Panc1 (cell line): ENCODE measurements at regions not wholly inside any gene's neighbourhood (a gene's known extent, or its start where the extent isn't known, plus 50 kb on each side); places are given as distances from the start of the nearest gene placed in this dataset.

Source experiments
- ATAC-seq: fragments of 200-7000 bp; cut with Tn5 transposase; 2 replicates; pipeline ENCODE4 v1.9.1; 2020; ENCODE audit warnings: mild to moderate bottlenecking, moderate library complexity
- BruUV-seq: library from RNA; stranded (reverse); fragments of 400-500 nt; replicated peaks from 2 replicates; lab custom pipeline; 2021; lab: Mats Ljungman, UMichigan
- CTCF ChIA-PET: fragments of 300-600 bp; sonication (Branson Sonifier 250); formaldehyde crosslinking; loops from one replicate; lab custom pipeline; 2022; ENCODE audit warnings: antibody characterized with exemption; lab: Charles Lee
- POLR2A ChIA-PET: fragments of 300-600 bp; sonication (Branson Sonifier 250); formaldehyde crosslinking; loops from one replicate; lab custom pipeline; 2022; ENCODE audit warnings: antibody characterized with exemption; lab: Charles Lee
- DNase-seq: peaks from one replicate; pipeline ENCODE4 v3.0.0-alpha.2; 2010; ENCODE audit warnings: low read depth, low spot score
- H3K27ac ChIP-seq: 2 replicates; pipeline ENCODE4 v1.5.1; 2011; ENCODE audit warnings: mild to moderate bottlenecking, low read length, inconsistent platforms
- H3K27me3 ChIP-seq: fragments of 200-500 bp; sonication (Bioruptor generic); 2 replicates; pipeline ENCODE4 v1.6.0; 2014; ENCODE audit warnings: low read length, inconsistent platforms; ENCODE audit not compliant: control insufficient read depth, insufficient read depth
- H3K36me3 ChIP-seq: fragments of 200-500 bp; sonication (Bioruptor generic); 2 replicates; pipeline ENCODE4 v1.5.1; 2014; ENCODE audit warnings: inconsistent platforms, mild to moderate bottlenecking, low read length, moderate library complexity; ENCODE audit not compliant: control insufficient read depth, insufficient read depth
- H3K4me1 ChIP-seq: 2 replicates; pipeline ENCODE4 v1.5.1; 2011; ENCODE audit warnings: inconsistent platforms, mild to moderate bottlenecking, low read length, moderate library complexity; ENCODE audit not compliant: control insufficient read depth, insufficient read depth
- H3K4me3 ChIP-seq, 2 experiments: 2 replicates each; pipeline ENCODE4 v1.5.1; 2011 to 2012; ENCODE audit warnings: low read depth in 2 of 2, low read length in 2 of 2, mild to moderate bottlenecking in 2 of 2, inconsistent platforms in 1 of 2, moderate library complexity in 1 of 2
- H3K9me3 ChIP-seq: fragments of 200-500 bp; sonication (Bioruptor generic); 2 replicates; pipeline ENCODE4 v1.5.1; 2014; ENCODE audit warnings: low read depth, mild to moderate bottlenecking, inconsistent platforms, low read length, moderate library complexity; ENCODE audit not compliant: control insufficient read depth, insufficient read depth
- CTCF ChIP-seq: fragments of 450-650 bp; IDR thresholded peaks from 2 replicates; pipeline ENCODE4 v1.5.1; 2017; ENCODE audit warnings: mild to moderate bottlenecking
- POLR2AphosphoS5 ChIP-seq: IDR thresholded peaks from 2 replicates; pipeline ENCODE4 v1.6.1; 2012; ENCODE audit warnings: mild to moderate bottlenecking, low read depth, low read length, moderate library complexity
- SIN3A ChIP-seq: IDR thresholded peaks from 2 replicates; pipeline ENCODE4 v1.6.1; 2012; ENCODE audit warnings: low read depth, mild to moderate bottlenecking, low read length, moderate library complexity, borderline replicate concordance; ENCODE audit not compliant: insufficient read depth
- TCF7L2 ChIP-seq: IDR thresholded peaks from 2 replicates; pipeline ENCODE4 v1.6.1; 2011; ENCODE audit warnings: mild to moderate bottlenecking, low read depth, low read length, inconsistent platforms
- in situ Hi-C: cut with HindIII; loops from 2 replicates; pipeline ENCODE4 v1.10.0; 2016; ENCODE audit warnings: low sequenced_read_pairs, low pct_unique_long_range_greater_than_20kb
- intact Hi-C: fragments of 100-400 bp; cut with micrococcal nuclease; formaldehyde crosslinking; loops from one replicate; pipeline ENCODE4 v1.10.0; 2022; ENCODE audit not compliant: unreplicated experiment
- TF ChIP-seq, protein P1 (sequence below), 2 experiments: IDR thresholded peaks; 2 replicates each; pipeline ENCODE4 v1.6.1; 2011 to 2012; ENCODE audit warnings: low read depth in 2 of 2, control low read depth in 1 of 2, low read length in 1 of 2, mild to moderate bottlenecking in 1 of 2, moderate library complexity in 1 of 2; ENCODE audit not compliant: insufficient read depth in 1 of 2

DNA sequence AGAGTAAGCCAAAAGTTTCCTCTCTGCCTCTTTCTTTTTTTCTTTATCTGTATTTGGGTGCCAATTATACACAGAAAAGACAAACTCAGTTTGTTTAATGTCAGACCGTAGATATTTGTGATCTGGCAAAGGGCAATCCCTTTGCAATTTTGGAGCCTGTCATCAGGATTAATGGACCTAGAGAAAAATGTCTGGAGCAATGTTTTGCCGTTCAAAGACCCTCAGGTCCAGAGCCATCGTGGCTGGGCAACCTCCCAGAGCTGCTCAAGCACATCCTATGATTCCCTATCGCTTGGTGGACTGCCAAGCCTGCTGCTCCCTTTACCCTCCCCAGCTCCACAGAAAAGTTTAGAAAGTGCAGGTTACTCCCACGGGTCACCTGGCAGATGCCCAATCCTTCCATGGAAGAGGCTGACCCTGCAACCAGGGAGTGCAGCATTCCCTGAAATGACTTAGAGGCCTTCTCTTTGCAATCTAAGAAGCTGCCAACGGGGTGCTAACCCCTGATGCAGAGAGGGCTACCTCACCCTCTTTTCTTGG, 112.5 kb upstream of the NGF start:
- ATAC-seq (no peak), DNase-seq (no peak)
- ChIA-PET POLR2A (no interaction called here), CTCF (no interaction called here)
- no peaks in the 10 kb centered on the region for H3K4me1 ChIP-seq
- BruUV-seq, result no TSS peak
- no peak overlapping the region for H3K4me3 ChIP-seq
- no peak overlapping the region for H3K27ac ChIP-seq
- intact Hi-C loops (no loop called here), in situ Hi-C loops (no loop called here)
- TF ChIP-seq, protein P1, sequence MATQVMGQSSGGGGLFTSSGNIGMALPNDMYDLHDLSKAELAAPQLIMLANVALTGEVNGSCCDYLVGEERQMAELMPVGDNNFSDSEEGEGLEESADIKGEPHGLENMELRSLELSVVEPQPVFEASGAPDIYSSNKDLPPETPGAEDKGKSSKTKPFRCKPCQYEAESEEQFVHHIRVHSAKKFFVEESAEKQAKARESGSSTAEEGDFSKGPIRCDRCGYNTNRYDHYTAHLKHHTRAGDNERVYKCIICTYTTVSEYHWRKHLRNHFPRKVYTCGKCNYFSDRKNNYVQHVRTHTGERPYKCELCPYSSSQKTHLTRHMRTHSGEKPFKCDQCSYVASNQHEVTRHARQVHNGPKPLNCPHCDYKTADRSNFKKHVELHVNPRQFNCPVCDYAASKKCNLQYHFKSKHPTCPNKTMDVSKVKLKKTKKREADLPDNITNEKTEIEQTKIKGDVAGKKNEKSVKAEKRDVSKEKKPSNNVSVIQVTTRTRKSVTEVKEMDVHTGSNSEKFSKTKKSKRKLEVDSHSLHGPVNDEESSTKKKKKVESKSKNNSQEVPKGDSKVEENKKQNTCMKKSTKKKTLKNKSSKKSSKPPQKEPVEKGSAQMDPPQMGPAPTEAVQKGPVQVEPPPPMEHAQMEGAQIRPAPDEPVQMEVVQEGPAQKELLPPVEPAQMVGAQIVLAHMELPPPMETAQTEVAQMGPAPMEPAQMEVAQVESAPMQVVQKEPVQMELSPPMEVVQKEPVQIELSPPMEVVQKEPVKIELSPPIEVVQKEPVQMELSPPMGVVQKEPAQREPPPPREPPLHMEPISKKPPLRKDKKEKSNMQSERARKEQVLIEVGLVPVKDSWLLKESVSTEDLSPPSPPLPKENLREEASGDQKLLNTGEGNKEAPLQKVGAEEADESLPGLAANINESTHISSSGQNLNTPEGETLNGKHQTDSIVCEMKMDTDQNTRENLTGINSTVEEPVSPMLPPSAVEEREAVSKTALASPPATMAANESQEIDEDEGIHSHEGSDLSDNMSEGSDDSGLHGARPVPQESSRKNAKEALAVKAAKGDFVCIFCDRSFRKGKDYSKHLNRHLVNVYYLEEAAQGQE (IDR thresholded peaks at IDR 0.05; ENCODE audit: insufficient read depth in 1 of 2, low read depth in 2 of 2, low read length in 1 of 2), result no peak
- TF ChIP-seq TCF7L2 (no peak), CTCF (no peak), SIN3A (no peak), POLR2AphosphoS5 (no peak)
- H3K36me3 ChIP-seq, result no peaks in the 10 kb centered on the region
- H3K9me3 ChIP-seq, result no peaks in the 10 kb centered on the region
- no peaks in the 10 kb centered on the region for H3K27me3 ChIP-seq

GRCh38 chr1:115448282-115449044, 110.4 kb upstream of the NGF start:
- intact Hi-C loops, result no loop called here
- no peak overlapping the region for H3K4me3 ChIP-seq
- ATAC-seq, result no peak
- H3K27me3 ChIP-seq, result no peaks in the 10 kb centered on the region
- no TSS peak for BruUV-seq
- no peak for TF ChIP-seq POLR2AphosphoS5
- TF ChIP-seq TCF7L2, result no peak
- TF ChIP-seq SIN3A, result no peak
- TF ChIP-seq CTCF, result no peak
- TF ChIP-seq, protein P1 (IDR thresholded peaks at IDR 0.05; ENCODE audit: insufficient read depth in 1 of 2, low read depth in 2 of 2, low read length in 1 of 2), result no peak
- no peaks in the 10 kb centered on the region for H3K36me3 ChIP-seq
- no peaks in the 10 kb centered on the region for H3K4me1 ChIP-seq
- no peaks in the 10 kb centered on the region for H3K9me3 ChIP-seq
- no peak for DNase-seq
- ChIA-PET POLR2A (no interaction called here), CTCF (interaction anchor here (0.7 kb wide), 1 partner anchor 97 kb away, joined by 3 read pairs; no protein-coding TSS in a partner anchor)
- no peak overlapping the region for H3K27ac ChIP-seq
- in situ Hi-C loops, result no loop called here
